SK-N-SH (cell line): ENCODE measurements at regions not wholly inside any gene's neighbourhood (a gene's known extent, or its start where the extent isn't known, plus 50 kb on each side); places are given as distances from the start of the nearest gene placed in this dataset.

Source experiments
- JUND ChIP-seq: IDR thresholded peaks from 2 replicates; pipeline ENCODE4 v1.4.0; 2012
- POLR2AphosphoS5 ChIP-seq: IDR thresholded peaks from 2 replicates; pipeline ENCODE4 v1.6.1; 2012; ENCODE audit warnings: low read depth, low read length
- RFX5 ChIP-seq: IDR thresholded peaks from 2 replicates; pipeline ENCODE4 v1.6.1; 2012; ENCODE audit warnings: mild to moderate bottlenecking, improper control_type of control experiment, low read length
- TAF1 ChIP-seq: IDR thresholded peaks from 2 replicates; pipeline ENCODE4 v1.6.1; 2012; ENCODE audit warnings: low read depth, mild to moderate bottlenecking, low read length, moderate library complexity, borderline replicate concordance
- TF ChIP-seq, protein P1 (sequence below): fragments of 200-600 bp; sonication (generic); IDR thresholded peaks from 2 replicates; pipeline ENCODE4 v1.6.1; 2017; ENCODE audit warnings: antibody characterized with exemption, mild to moderate bottlenecking, moderate library complexity
- TF ChIP-seq, protein P2 (sequence below): IDR thresholded peaks from 2 replicates; pipeline ENCODE4 v1.4.0; 2012; ENCODE audit warnings: low read depth
- TF ChIP-seq, protein P3 (sequence below): IDR thresholded peaks from 2 replicates; pipeline ENCODE4 v1.6.1; 2012; ENCODE audit warnings: mild to moderate bottlenecking, low read depth, low read length, moderate library complexity

DNA sequence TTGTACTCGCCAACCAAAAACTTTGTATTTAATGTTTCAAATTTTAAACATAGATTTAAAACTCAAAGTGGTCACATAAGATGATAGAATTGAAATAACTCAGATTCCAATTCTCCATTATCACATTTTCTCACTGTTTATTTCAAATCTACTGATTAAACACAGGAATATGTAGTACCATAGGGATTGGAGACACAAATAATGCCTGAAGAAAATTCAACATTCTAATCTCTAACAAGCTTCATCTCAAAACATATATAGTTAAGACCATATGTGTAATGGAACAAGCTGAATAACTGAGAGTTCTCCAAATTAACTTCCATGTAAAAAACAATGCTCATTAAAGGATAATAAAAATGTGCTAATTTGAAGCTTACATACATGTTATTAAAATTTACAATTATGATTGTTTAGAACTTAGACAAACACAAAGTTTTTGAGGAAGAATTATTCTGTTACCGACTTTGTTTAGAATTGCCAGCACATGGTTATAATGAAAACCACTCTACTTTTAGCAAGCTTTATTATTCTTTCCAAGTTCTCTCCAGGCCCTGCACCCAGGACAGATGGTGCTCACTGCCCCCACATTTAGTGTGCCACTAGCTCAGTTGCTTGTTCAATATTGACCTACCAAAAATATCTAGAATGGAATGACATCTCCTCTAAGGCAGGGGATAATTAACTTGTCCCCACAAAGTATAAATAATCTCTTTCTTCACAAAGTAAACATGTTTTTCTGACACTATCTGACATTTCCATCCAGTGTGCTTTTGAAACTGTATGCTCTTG, 467.2 kb downstream of the TTLL7 start:
- TF ChIP-seq TAF1 (no peak), JUND (no peak), RFX5 (no peak), POLR2AphosphoS5 (no peak)
- TF ChIP-seq, protein P1, sequence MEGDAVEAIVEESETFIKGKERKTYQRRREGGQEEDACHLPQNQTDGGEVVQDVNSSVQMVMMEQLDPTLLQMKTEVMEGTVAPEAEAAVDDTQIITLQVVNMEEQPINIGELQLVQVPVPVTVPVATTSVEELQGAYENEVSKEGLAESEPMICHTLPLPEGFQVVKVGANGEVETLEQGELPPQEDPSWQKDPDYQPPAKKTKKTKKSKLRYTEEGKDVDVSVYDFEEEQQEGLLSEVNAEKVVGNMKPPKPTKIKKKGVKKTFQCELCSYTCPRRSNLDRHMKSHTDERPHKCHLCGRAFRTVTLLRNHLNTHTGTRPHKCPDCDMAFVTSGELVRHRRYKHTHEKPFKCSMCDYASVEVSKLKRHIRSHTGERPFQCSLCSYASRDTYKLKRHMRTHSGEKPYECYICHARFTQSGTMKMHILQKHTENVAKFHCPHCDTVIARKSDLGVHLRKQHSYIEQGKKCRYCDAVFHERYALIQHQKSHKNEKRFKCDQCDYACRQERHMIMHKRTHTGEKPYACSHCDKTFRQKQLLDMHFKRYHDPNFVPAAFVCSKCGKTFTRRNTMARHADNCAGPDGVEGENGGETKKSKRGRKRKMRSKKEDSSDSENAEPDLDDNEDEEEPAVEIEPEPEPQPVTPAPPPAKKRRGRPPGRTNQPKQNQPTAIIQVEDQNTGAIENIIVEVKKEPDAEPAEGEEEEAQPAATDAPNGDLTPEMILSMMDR = no peak
- TF ChIP-seq, protein P2, sequence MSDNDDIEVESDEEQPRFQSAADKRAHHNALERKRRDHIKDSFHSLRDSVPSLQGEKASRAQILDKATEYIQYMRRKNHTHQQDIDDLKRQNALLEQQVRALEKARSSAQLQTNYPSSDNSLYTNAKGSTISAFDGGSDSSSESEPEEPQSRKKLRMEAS = no peak
- TF ChIP-seq, protein P3, sequence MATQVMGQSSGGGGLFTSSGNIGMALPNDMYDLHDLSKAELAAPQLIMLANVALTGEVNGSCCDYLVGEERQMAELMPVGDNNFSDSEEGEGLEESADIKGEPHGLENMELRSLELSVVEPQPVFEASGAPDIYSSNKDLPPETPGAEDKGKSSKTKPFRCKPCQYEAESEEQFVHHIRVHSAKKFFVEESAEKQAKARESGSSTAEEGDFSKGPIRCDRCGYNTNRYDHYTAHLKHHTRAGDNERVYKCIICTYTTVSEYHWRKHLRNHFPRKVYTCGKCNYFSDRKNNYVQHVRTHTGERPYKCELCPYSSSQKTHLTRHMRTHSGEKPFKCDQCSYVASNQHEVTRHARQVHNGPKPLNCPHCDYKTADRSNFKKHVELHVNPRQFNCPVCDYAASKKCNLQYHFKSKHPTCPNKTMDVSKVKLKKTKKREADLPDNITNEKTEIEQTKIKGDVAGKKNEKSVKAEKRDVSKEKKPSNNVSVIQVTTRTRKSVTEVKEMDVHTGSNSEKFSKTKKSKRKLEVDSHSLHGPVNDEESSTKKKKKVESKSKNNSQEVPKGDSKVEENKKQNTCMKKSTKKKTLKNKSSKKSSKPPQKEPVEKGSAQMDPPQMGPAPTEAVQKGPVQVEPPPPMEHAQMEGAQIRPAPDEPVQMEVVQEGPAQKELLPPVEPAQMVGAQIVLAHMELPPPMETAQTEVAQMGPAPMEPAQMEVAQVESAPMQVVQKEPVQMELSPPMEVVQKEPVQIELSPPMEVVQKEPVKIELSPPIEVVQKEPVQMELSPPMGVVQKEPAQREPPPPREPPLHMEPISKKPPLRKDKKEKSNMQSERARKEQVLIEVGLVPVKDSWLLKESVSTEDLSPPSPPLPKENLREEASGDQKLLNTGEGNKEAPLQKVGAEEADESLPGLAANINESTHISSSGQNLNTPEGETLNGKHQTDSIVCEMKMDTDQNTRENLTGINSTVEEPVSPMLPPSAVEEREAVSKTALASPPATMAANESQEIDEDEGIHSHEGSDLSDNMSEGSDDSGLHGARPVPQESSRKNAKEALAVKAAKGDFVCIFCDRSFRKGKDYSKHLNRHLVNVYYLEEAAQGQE = no peak
